PFSK-1 (cell line): ENCODE measurements at regions not wholly inside any gene's neighbourhood (a gene's known extent, or its start where the extent isn't known, plus 50 kb on each side); places are given as distances from the start of the nearest gene placed in this dataset.

ENCODE experiments used
- POLR2AphosphoS5 ChIP-seq: IDR thresholded peaks from 2 replicates; pipeline ENCODE4 v1.6.1; 2012; ENCODE audit warnings: low read depth, mild to moderate bottlenecking, control low read depth, low read length, moderate library complexity
- REST ChIP-seq, 2 experiments: IDR thresholded peaks; 2 replicates each; pipeline versions ENCODE4 v1.6.1 to v1.8.0; 2011 to 2012; ENCODE audit warnings: low read depth in 2 of 2, low read length in 2 of 2, control low read depth in 1 of 2, inconsistent platforms in 1 of 2, mild to moderate bottlenecking in 1 of 2, moderate library complexity in 1 of 2; ENCODE audit not compliant: insufficient read depth in 1 of 2
- SIN3A ChIP-seq: IDR thresholded peaks from 2 replicates; pipeline ENCODE4 v1.6.1; 2012; ENCODE audit warnings: mild to moderate bottlenecking, low read length, moderate library complexity, borderline replicate concordance; ENCODE audit not compliant: insufficient read depth
- TAF1 ChIP-seq: IDR thresholded peaks from 2 replicates; pipeline ENCODE4 v1.6.1; 2012; ENCODE audit warnings: low read length, control low read depth, borderline replicate concordance; ENCODE audit not compliant: insufficient read depth

- TF ChIP-seq REST (IDR thresholded peaks at IDR 0.05; ENCODE audit: insufficient read depth in 1 of 2, low read depth in 2 of 2, low read length in 2 of 2) (no peak), TAF1 (no peak), POLR2AphosphoS5 (no peak), SIN3A (no peak)
Measured at GRCh38 chr2:58540681-58541080, 299.6 kb upstream of the FANCL start.
